Gastrocnemius medialis (tissue), 4 donors: ENCODE measurements at regions not wholly inside any gene's neighbourhood (a gene's known extent, or its start where the extent isn't known, plus 50 kb on each side); places are given as distances from the start of the nearest gene placed in this dataset.

Source experiments
- ATAC-seq, 2 donors: fragments of 150-250 bp; one replicate each; pipeline ENCODE4 v1.9.1; 2016
- DNase-seq, 2 donors: peaks; one replicate each; pipeline ENCODE4 v3.0.0-alpha.2; 2019
- H3K27ac ChIP-seq, 4 donors: fragments of 200-600 bp; sonication (generic); 1 replicate in 1 of 4; 2 replicates in 3 of 4; pipeline ENCODE4 v1.5.1; 2016 to 2018; ENCODE audit warnings: mild to moderate bottlenecking in 2 of 4, moderate library complexity in 1 of 4
- H3K27me3 ChIP-seq, 3 donors: fragments of 200-600 bp; sonication (generic) in 2 of 3; 1 replicate in 1 of 3; 2 replicates in 2 of 3; pipeline versions ENCODE4 v1.5.1 to v1.6.0; 2016 to 2019; ENCODE audit warnings: mild to moderate bottlenecking in 1 of 3, moderate library complexity in 1 of 3
- H3K36me3 ChIP-seq, 2 donors: fragments of 200-600 bp; sonication (generic) in 1 of 2; one replicate each; pipeline ENCODE4 v1.5.1; 2017 to 2018
- H3K4me1 ChIP-seq, 2 donors: fragments of 200-600 bp; sonication (generic) in 1 of 2; one replicate each; pipeline ENCODE4 v1.5.1; 2016 to 2017; ENCODE audit warnings: mild to moderate bottlenecking in 2 of 2
- H3K4me3 ChIP-seq, 4 donors: fragments of 200-600 bp; sonication (generic) in 3 of 4; 1 replicate in 1 of 4; 2 replicates in 3 of 4; pipeline ENCODE4 v1.5.1; 2016 to 2019; ENCODE audit warnings: mild to moderate bottlenecking in 2 of 4
- H3K9me3 ChIP-seq, 3 donors: fragments of 200-600 bp; sonication (generic) in 2 of 3; 1 replicate in 1 of 3; 2 replicates in 2 of 3; pipeline ENCODE4 v1.5.1; 2016 to 2019
- POLR2A ChIP-seq, 2 donors: fragments of 450-650 bp; IDR thresholded peaks; one replicate each; pipeline ENCODE4 v1.6.1; 2017; ENCODE audit warnings: antibody characterized with exemption in 2 of 2, mild to moderate bottlenecking in 2 of 2, moderate library complexity in 2 of 2
- in situ Hi-C, 4 donors: fragments of 200-750 bp; cut with MboI; loops; one replicate each; pipeline versions ENCODE4 v1.15.0 to v1.8.0; 2017; ENCODE audit warnings: low sequenced_read_pairs in 4 of 4
- intact Hi-C: fragments of 100-400 bp; cut with DNase I; formaldehyde crosslinking; loops from one replicate; pipeline ENCODE4 v1.15.1; 2023; ENCODE audit warnings: low total_unique reads
- TF ChIP-seq, protein P1 (sequence below), 5 experiments: fragments of 450-650 bp in 3 of 5; fragments of 200-600 bp in 2 of 5; sonication (generic) in 2 of 5; IDR thresholded peaks in 4 of 5; conservative IDR thresholded peaks in 1 of 5; 1 replicate in 4 of 5; 2 replicates in 1 of 5; pipeline ENCODE4 v1.5.1; 2016 to 2019; ENCODE audit warnings: antibody characterized with exemption in 5 of 5, mild to moderate bottlenecking in 3 of 5, moderate library complexity in 3 of 5

DNA sequence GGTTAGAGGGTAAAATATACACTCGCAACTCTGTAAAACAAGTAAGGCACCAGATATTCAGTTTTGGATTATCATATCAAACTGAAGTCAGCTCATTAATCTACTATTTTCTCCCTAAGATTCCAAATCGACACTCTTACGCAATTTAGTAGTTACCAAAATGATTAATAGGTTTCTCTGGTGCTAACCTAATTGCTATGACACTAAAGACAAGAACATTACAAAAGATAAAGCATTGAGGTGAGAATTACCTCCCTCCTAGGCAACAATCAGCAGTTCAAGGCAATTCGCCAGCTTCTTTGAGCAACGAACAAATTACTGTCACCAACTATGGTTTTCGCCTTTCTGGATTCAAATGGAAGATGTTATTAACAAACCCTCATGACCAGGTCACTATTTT lies 1305.0 kb downstream of the ROBO2 start:
- Histone ChIP-seq H3K36me3 (no peaks in the 10 kb centered on the region), H3K4me1 (no peaks in the 10 kb centered on the region), H3K27me3 (no peaks in the 10 kb centered on the region), H3K9me3 (no peaks in the 10 kb centered on the region), H3K27ac (no peak overlapping the region), H3K4me3 (no peak overlapping the region)
- no peak for TF ChIP-seq POLR2A (IDR thresholded peaks at IDR 0.05)
- TF ChIP-seq, protein P1, sequence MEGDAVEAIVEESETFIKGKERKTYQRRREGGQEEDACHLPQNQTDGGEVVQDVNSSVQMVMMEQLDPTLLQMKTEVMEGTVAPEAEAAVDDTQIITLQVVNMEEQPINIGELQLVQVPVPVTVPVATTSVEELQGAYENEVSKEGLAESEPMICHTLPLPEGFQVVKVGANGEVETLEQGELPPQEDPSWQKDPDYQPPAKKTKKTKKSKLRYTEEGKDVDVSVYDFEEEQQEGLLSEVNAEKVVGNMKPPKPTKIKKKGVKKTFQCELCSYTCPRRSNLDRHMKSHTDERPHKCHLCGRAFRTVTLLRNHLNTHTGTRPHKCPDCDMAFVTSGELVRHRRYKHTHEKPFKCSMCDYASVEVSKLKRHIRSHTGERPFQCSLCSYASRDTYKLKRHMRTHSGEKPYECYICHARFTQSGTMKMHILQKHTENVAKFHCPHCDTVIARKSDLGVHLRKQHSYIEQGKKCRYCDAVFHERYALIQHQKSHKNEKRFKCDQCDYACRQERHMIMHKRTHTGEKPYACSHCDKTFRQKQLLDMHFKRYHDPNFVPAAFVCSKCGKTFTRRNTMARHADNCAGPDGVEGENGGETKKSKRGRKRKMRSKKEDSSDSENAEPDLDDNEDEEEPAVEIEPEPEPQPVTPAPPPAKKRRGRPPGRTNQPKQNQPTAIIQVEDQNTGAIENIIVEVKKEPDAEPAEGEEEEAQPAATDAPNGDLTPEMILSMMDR (IDR thresholded peaks at IDR 0.05 in 4 of 5, conservative IDR thresholded peaks at IDR 0.05 in 1 of 5) = no peak
- in situ Hi-C loops (no loop called here), intact Hi-C loops (no loop called here)
- ATAC-seq (no peak), DNase-seq (no peak)

DNA sequence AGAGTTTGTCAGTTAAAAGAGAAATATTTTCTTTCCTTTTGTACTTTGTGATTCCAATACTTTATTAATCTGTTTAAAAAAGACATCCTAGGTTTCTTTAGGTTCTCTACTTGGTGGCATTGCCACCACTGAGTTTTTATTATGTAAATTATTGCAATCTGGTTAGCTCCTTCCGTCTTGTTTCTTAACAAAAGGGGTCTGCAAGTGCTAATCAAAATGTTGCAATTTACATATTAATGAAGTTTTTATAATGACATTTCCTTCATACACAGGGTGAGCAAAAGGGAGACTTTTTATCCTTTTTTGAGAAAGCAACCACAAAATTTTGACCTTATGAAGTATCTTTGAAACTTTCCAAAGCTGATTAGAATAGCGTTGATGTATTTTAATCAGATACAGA lies 1307.3 kb downstream of the ROBO2 start:
- DNase-seq (no peak), ATAC-seq (no peak)
- H3K4me3 ChIP-seq = no peak overlapping the region
- H3K9me3 ChIP-seq = no peaks in the 10 kb centered on the region
- no peak for TF ChIP-seq POLR2A (IDR thresholded peaks at IDR 0.05)
- TF ChIP-seq, protein P1 (IDR thresholded peaks at IDR 0.05 in 4 of 5, conservative IDR thresholded peaks at IDR 0.05 in 1 of 5) = no peak
- H3K27me3 ChIP-seq = no peaks in the 10 kb centered on the region
- no peaks in the 10 kb centered on the region for H3K4me1 ChIP-seq
- no peak overlapping the region for H3K27ac ChIP-seq
- intact Hi-C loops = no loop called here
- in situ Hi-C loops = no loop called here
- H3K36me3 ChIP-seq = no peaks in the 10 kb centered on the region

DNA sequence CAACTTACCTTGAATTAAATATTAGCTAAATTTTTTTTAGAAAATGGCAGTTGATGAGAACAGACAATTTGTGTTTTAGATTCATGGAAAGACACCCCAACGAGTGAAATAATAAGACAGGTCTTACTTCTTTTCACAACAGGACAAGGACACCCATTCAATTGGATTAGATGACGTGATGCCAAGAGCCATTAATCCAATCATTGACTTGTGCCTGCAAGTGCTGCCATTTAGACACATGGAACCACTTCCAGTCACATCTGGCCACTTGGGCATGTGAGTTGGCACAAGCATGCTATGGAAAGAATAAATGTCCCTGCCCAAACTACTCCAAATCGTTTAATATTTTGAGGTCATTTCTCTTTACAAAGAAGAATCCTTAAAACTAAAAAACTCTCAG lies 1308.8 kb downstream of the ROBO2 start:
- in situ Hi-C loops = no loop called here
- intact Hi-C loops = no loop called here
- no peaks in the 10 kb centered on the region for H3K4me1 ChIP-seq
- DNase-seq (no peak), ATAC-seq (no peak)
- no peak for TF ChIP-seq POLR2A (IDR thresholded peaks at IDR 0.05)
- TF ChIP-seq, protein P1 (IDR thresholded peaks at IDR 0.05 in 4 of 5, conservative IDR thresholded peaks at IDR 0.05 in 1 of 5) = no peak
- no peaks in the 10 kb centered on the region for H3K27me3 ChIP-seq
- H3K9me3 ChIP-seq = no peaks in the 10 kb centered on the region
- H3K27ac ChIP-seq = no peak overlapping the region
- no peaks in the 10 kb centered on the region for H3K36me3 ChIP-seq
- H3K4me3 ChIP-seq = no peak overlapping the region

DNA sequence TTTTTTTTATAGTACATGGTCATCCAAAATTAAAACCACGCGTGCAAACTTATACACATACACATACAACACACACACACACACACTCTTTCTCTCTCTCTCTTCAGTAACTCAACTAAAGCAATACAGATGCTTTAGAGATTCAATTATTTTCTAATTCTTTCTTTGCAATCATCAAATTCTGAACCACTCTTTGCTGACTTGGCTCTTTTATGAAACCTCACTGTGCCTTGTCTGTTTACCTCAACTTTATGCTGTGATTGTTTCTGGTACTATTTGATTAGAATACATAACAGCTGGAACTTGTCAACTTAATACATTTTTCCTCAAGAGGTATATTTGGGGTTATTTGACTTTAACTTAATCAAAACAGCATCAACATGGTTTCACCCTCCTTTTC lies 1309.7 kb downstream of the ROBO2 start:
- in situ Hi-C loops (no loop called here), intact Hi-C loops (no loop called here)
- no peak for ATAC-seq
- Histone ChIP-seq H3K4me1 (no peaks in the 10 kb centered on the region), H3K9me3 (no peaks in the 10 kb centered on the region), H3K27me3 (no peaks in the 10 kb centered on the region), H3K36me3 (no peaks in the 10 kb centered on the region), H3K27ac (no peak overlapping the region), H3K4me3 (no peak overlapping the region)
- DNase-seq = no peak
- TF ChIP-seq, protein P1 (IDR thresholded peaks at IDR 0.05 in 4 of 5, conservative IDR thresholded peaks at IDR 0.05 in 1 of 5) = no peak
- no peak for TF ChIP-seq POLR2A (IDR thresholded peaks at IDR 0.05)

DNA sequence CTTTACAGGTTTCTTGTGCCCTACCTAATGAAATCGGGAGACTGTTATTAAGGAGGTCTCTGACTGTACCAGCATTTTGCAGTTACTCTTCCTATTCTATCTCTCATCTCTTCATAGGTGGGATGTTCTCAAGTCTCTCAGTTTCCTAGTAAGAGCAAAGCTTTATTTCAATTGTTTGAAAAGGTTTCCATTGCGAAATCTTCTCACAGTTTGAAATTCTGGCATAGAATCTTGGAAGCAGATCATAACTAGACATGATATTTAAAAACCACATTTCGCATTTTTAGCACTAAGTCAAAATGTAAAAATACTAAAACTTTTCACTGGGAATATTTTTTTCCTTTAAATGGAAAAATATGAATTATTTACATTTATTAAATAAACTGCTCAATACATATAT lies 1311.4 kb downstream of the ROBO2 start:
- Histone ChIP-seq H3K27me3 (no peaks in the 10 kb centered on the region), H3K27ac (no peak overlapping the region), H3K4me1 (no peaks in the 10 kb centered on the region), H3K36me3 (no peaks in the 10 kb centered on the region), H3K4me3 (no peak overlapping the region), H3K9me3 (no peaks in the 10 kb centered on the region)
- TF ChIP-seq, protein P1 (IDR thresholded peaks at IDR 0.05 in 4 of 5, conservative IDR thresholded peaks at IDR 0.05 in 1 of 5) = no peak
- no peak for TF ChIP-seq POLR2A (IDR thresholded peaks at IDR 0.05)
- ATAC-seq = no peak
- intact Hi-C loops = no loop called here
- no peak for DNase-seq
- in situ Hi-C loops = no loop called here
